ENCODE measurements at regions not wholly inside any gene's neighbourhood (a gene's known extent, or its start where the extent isn't known, plus 50 kb on each side); places are given as distances from the start of the nearest gene placed in this dataset.
"Not testable (repeated sequence)": the region's sequence is repeated elsewhere in the genome, so short reads cannot be mapped to it uniquely, and the experiment has no call there.

DNA sequence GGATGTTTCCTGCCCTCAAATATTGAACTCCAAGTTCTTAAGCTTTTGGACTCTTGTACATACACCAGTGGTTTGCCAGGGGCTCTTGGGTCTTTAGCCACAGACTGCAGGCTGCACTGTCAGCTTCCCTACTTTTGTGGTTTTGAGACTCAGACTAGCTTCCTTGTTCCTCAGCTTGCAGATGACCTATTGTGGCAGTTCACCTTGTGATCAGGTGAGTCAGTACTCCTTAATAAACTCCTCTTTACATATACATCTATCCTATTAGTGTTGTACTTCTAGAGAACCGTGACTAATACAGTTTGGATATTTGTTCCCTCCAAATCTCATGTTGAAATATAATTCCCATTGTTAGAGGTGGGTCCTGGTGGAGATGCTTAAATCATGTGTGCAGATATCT, 681.9 kb upstream of the ARRDC3 start:
- TF ChIP-seq CTCF (IDR thresholded peaks at IDR 0.05), result no peak
- Histone ChIP-seq H3K4me3 (no peak overlapping the region), H3K4me1 (ENCODE audit: low read depth) (no peaks in the 10 kb centered on the region), H3K36me3 (ENCODE audit: low read depth) (no peaks in the 10 kb centered on the region), H3K9me3 (no peaks in the 10 kb centered on the region)
- intact Hi-C loops (cut with DNase I, micrococcal nuclease), result no loop called here
- ATAC-seq (no peak), DNase-seq (no peak)

DNA sequence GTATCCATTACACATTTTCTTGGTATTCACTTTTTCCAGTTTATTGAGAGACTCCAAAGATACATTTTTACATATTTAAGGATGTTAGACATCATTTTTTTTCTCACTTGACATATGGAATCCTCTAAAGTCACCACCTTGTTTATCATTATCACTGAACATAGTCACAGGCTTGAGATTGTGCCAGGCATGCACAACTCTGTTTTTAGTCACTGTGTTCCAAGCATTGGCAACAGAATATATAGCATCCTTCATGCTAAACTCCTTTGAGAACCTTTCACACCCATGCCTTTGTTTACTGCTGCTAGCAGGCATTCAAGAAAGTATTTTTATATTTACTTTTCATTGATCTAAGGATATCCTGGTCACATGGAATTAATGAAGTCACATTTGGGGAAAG, 668.6 kb upstream of the ARRDC3 start:
- no peak for DNase-seq
- Histone ChIP-seq H3K4me1 (ENCODE audit: low read depth) (no peaks in the 10 kb centered on the region), H3K36me3 (ENCODE audit: low read depth) (no peaks in the 10 kb centered on the region), H3K4me3 (no peak overlapping the region), H3K9me3 (no peaks in the 10 kb centered on the region)
- intact Hi-C loops (cut with DNase I, micrococcal nuclease), result no loop called here
- TF ChIP-seq CTCF (IDR thresholded peaks at IDR 0.05), result no peak
- no peak for ATAC-seq

DNA sequence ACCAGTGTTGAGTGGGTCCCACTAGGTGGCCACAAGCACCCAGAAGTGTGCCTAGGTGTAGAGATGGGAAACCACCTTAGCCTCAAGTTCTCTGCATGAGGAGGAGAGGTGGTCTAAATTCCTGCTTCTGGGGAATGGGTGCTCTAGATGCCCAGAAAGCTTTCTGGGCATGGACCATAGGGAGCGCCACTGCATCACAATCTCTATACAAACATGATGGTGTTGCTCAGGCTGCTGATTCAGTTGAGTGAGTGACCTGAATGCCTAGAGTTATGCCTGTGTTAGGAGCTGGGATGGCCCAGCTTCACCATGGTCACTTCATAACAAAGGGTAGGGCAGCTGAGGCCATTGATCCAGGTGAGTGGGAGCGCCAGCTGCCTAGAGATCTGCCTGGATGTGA, 667.9 kb upstream of the ARRDC3 start:
- DNase-seq, result no peak
- no peaks in the 10 kb centered on the region for H3K4me1 ChIP-seq (ENCODE audit: low read depth)
- no peak for ATAC-seq
- H3K36me3 ChIP-seq (ENCODE audit: low read depth), result no peaks in the 10 kb centered on the region
- no peaks in the 10 kb centered on the region for H3K9me3 ChIP-seq
- no peak for TF ChIP-seq CTCF (IDR thresholded peaks at IDR 0.05)
- no peak overlapping the region for H3K4me3 ChIP-seq
- intact Hi-C loops (cut with DNase I, micrococcal nuclease), result no loop called here

DNA sequence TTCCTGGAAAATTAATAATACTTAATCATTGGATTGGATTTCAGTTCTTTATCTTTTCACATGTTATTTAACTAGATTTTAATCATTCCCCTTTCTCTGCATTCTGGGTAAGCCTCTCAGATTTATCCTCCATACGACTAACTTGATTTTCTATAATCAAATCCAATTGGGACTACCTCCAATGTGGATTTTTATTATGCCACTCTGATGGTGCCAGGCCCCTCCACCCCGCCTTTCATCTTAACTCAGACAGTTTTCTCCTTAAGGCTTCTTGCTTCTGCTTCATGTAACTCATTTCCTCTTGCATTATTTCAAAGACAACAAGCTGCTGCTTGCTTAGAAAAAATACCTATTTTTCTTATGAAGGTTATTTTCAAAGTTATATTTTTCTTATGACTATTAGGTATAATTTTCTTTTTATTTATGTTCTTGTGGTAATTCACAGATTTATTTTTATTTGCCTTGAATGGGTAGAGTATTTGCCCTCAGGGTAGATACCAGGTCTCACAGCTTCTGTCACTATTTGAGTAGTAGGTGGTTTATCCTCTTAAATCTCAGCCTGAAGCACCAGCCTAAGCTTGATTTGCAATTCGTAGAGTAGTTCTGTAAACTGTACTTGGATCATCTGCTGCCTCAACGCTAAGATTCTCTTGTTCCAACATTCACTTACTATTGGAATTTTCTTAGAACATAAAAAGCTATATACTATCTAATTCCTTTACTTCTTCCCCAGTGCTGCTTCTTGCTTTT, 659.0 kb upstream of the ARRDC3 start:
- Histone ChIP-seq H3K4me1 (ENCODE audit: low read depth) (no peaks in the 10 kb centered on the region), H3K9me3 (no peaks in the 10 kb centered on the region), H3K4me3 (no peak overlapping the region), H3K36me3 (ENCODE audit: low read depth) (no peaks in the 10 kb centered on the region)
- no peak for TF ChIP-seq CTCF (IDR thresholded peaks at IDR 0.05)
- intact Hi-C loops (cut with DNase I, micrococcal nuclease), result no loop called here
- DNase-seq, result no peak
- no peak for ATAC-seq

- intact Hi-C loops (cut with DNase I, micrococcal nuclease), result no loop called here
- no peaks in the 10 kb centered on the region for H3K4me1 ChIP-seq (ENCODE audit: low read depth)
- H3K4me3 ChIP-seq, result no peak overlapping the region
- ATAC-seq, result no peak
- no peak for DNase-seq
- no peaks in the 10 kb centered on the region for H3K9me3 ChIP-seq
- H3K36me3 ChIP-seq (ENCODE audit: low read depth), result no peaks in the 10 kb centered on the region
- TF ChIP-seq CTCF (IDR thresholded peaks at IDR 0.05), result no peak
Observed at GRCh38 chr5:92041206-92041605, 658.1 kb upstream of the ARRDC3 start.

GRCh38 chr5:92029792-92030191, 646.7 kb upstream of the ARRDC3 start:
- H3K4me1 ChIP-seq (ENCODE audit: low read depth); H3K36me3 ChIP-seq (ENCODE audit: low read depth); intact Hi-C loops (cut with DNase I, micrococcal nuclease); DNase-seq; H3K4me3 ChIP-seq; ATAC-seq; H3K9me3 ChIP-seq: not testable (repeated sequence)

Measured in mucosa of descending colon (tissue), 3 donors.